ENCODE measurements at regions not wholly inside any gene's neighbourhood (a gene's known extent, or its start where the extent isn't known, plus 50 kb on each side); places are given as distances from the start of the nearest gene placed in this dataset.

GRCh38 chr16:8062677-8063076 is 527.6 kb downstream of the TMEM114 start:
- TF ChIP-seq POLR2AphosphoS5 (IDR thresholded peaks at IDR 0.05; ENCODE audit: low read depth, low read length) (no peak), POLR2A (IDR thresholded peaks at IDR 0.05; ENCODE audit: borderline replicate concordance, extremely low read depth, insufficient read depth, insufficient read length) (no peak), ZNF274 (IDR thresholded peaks at IDR 0.05; ENCODE audit: low read depth, low read length) (no peak), SRF (IDR thresholded peaks at IDR 0.05; ENCODE audit: low read depth) (no peak), JUND (IDR thresholded peaks at IDR 0.05) (no peak), RAD21 (IDR thresholded peaks at IDR 0.05; ENCODE audit: low read depth) (no peak), EZH2 (IDR thresholded peaks at IDR 0.05) (no peak), ELF1 (IDR thresholded peaks at IDR 0.05; ENCODE audit: borderline replicate concordance, low read depth) (no peak), EZH2phosphoT487 (IDR thresholded peaks at IDR 0.05; ENCODE audit: borderline replicate concordance) (no peak), EGR1 (IDR thresholded peaks at IDR 0.05; ENCODE audit: low read depth) (no peak), ATF3 (IDR thresholded peaks at IDR 0.05) (no peak)
- TF ChIP-seq, protein P1, sequence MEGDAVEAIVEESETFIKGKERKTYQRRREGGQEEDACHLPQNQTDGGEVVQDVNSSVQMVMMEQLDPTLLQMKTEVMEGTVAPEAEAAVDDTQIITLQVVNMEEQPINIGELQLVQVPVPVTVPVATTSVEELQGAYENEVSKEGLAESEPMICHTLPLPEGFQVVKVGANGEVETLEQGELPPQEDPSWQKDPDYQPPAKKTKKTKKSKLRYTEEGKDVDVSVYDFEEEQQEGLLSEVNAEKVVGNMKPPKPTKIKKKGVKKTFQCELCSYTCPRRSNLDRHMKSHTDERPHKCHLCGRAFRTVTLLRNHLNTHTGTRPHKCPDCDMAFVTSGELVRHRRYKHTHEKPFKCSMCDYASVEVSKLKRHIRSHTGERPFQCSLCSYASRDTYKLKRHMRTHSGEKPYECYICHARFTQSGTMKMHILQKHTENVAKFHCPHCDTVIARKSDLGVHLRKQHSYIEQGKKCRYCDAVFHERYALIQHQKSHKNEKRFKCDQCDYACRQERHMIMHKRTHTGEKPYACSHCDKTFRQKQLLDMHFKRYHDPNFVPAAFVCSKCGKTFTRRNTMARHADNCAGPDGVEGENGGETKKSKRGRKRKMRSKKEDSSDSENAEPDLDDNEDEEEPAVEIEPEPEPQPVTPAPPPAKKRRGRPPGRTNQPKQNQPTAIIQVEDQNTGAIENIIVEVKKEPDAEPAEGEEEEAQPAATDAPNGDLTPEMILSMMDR (IDR thresholded peaks at IDR 0.05 in 2 of 3, conservative IDR thresholded peaks at IDR 0.05 in 1 of 3; ENCODE audit: borderline replicate concordance in 1 of 3, insufficient read depth in 1 of 3, low read depth in 2 of 3, low read length in 2 of 3) = no peak
- TF ChIP-seq, protein P2, sequence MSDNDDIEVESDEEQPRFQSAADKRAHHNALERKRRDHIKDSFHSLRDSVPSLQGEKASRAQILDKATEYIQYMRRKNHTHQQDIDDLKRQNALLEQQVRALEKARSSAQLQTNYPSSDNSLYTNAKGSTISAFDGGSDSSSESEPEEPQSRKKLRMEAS (IDR thresholded peaks at IDR 0.05) = no peak

All from HCT116 (cell line).